GM12875 (cell line): ENCODE measurements at regions not wholly inside any gene's neighbourhood (a gene's known extent, or its start where the extent isn't known, plus 50 kb on each side); places are given as distances from the start of the nearest gene placed in this dataset.

Experiments used
- H3K4me3 ChIP-seq: one replicate; pipeline ENCODE4 v1.5.1; 2011; ENCODE audit warnings: low read depth, low read length, control low read depth
- TF ChIP-seq, protein P1 (sequence below): IDR thresholded peaks from 2 replicates; pipeline ENCODE4 v1.5.1; 2011; ENCODE audit warnings: low read depth, mild to moderate bottlenecking, control low read depth, inconsistent platforms, low read length, moderate library complexity, borderline replicate concordance; ENCODE audit not compliant: insufficient read depth

DNA sequence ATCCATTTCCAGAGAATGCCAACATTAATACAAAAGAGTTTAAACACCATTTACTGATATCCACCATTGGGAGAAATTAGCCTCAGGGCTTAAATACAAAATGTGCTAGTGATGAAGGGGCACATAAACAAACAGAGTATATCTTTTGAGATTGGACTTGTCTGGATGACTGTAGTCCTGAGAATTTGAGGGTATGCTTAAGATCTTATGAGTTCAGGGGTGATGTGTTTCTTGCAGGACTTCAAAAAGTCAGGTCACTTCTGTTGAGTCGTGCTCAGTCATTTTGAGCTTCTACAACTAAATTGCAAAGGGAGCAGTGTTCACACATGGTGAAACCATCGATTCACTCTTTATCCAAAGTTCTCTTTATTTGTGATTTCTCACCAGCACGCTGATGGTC, 425.7 kb downstream of the ATP23 start:
- TF ChIP-seq, protein P1, sequence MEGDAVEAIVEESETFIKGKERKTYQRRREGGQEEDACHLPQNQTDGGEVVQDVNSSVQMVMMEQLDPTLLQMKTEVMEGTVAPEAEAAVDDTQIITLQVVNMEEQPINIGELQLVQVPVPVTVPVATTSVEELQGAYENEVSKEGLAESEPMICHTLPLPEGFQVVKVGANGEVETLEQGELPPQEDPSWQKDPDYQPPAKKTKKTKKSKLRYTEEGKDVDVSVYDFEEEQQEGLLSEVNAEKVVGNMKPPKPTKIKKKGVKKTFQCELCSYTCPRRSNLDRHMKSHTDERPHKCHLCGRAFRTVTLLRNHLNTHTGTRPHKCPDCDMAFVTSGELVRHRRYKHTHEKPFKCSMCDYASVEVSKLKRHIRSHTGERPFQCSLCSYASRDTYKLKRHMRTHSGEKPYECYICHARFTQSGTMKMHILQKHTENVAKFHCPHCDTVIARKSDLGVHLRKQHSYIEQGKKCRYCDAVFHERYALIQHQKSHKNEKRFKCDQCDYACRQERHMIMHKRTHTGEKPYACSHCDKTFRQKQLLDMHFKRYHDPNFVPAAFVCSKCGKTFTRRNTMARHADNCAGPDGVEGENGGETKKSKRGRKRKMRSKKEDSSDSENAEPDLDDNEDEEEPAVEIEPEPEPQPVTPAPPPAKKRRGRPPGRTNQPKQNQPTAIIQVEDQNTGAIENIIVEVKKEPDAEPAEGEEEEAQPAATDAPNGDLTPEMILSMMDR = no peak
- H3K4me3 ChIP-seq = no peak overlapping the region

DNA sequence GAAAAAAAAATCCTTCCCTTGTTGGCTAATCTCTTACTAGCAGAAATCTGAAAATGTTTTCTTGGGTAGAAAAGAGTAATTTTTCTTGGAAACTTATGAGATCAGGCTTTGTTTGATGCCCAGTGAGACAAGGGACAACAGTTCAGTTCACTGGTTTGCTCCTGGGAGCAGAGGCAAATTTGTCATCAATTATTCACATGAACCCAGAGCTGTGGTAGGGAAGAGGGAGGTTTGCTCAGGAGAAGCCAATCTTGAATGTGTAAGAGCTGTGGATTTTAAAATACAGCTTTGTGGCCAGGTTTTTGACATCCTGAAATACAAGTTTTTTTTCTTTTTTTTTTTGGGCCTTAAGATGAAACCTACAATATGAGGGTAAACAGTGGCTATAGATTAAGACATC, 426.6 kb downstream of the ATP23 start:
- H3K4me3 ChIP-seq = no peak overlapping the region
- TF ChIP-seq, protein P1 = no peak

DNA sequence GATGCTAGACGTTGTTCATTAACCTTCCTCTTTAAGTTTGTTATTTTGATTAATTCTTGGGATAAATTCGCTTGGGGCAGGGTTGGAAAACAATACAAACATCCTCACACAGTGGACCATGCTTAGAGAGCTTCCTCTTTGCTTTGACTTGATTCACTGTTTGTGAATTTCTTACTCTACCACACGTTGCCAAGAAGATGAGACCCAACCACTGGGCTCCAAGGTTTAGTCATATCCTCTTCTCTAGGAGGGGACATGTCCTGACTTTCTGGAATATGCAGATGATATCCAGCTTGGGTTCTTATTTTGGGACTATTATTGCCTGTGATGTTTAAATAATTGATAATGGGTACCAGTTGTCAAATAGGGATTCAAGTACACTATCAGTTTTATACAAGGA, 428.2 kb downstream of the ATP23 start:
- TF ChIP-seq, protein P1 = no peak
- H3K4me3 ChIP-seq = no peak overlapping the region

DNA sequence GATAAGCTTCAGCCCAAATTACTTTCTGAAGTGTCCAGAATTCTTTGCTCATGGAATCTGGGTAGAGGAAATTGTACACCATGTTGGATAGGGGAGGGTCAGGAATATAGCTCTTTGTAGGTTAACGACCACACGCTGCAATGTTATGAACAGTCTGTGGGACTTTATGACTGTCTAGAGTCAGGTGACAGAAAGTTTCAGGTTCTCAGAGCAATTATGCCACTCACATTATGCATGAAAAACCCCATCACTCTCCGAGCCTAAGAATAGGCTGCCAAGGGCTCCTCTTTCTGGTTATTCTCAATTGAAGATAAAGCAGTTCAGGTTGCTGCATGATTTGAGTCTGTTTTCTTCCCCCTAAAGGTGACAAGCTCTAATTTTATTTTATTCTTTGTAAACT, 430.9 kb downstream of the ATP23 start:
- TF ChIP-seq, protein P1 = no peak
- no peak overlapping the region for H3K4me3 ChIP-seq

DNA sequence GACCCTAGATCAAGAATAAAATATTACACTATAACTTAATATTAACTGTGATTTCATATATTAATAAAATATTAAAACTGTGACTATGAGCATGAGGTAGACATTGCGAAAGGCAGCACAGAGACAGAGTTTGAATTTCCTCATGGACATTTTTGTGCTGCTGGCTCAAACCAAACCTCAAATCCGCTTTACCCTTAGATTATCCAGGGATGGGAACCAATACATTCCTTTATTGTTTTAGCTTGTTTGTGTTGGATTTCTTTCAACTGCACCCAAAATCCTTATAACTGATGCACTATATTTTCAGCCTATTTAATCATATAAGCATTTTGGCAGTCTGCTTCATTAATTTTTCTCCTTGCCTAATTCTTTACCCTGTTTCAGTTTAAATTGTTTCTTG, 436.7 kb downstream of the ATP23 start:
- H3K4me3 ChIP-seq = no peak overlapping the region
- TF ChIP-seq, protein P1 = no peak

DNA sequence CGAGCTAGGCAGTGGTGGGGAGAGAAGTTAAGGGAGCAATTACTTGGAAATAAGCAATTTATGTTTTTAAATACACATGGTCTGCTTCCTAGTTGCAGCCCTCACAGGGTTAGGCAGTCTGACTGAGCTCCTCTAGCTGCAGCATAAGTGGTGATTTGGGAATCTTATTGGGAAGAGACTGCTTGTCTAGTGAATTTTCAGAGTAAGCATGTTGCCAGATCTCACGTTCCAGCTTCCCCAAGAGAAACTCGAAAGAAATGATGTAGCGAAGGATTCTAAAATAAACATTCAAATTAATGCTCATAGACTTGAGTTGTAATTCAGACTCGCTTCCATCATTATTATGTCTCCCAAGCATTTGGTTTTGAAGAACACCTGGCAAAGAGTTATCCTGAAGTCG, 440.2 kb downstream of the ATP23 start:
- H3K4me3 ChIP-seq = no peak overlapping the region
- TF ChIP-seq, protein P1 = no peak

DNA sequence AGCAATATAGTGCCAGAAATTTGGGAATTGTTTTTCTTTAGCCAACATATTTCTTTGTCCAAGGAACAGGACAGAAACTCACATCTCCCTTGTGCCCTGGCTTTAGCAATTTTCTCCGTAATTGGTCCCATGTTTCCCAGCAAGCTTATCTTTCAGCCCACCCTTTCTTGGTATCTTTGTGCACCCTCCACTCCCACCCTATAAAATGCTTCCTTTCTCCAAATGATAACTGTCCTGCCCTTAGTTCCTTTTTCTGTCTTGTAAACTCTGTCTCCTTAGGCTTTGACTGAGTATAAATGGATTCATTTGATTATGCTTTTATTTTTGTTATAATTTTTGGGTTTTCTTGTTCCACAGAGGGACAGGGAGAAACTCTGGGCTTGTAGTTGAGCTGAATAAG, 442.8 kb downstream of the ATP23 start:
- TF ChIP-seq, protein P1 = no peak
- H3K4me3 ChIP-seq = no peak overlapping the region
